CD4-positive, alpha-beta memory T cell (primary cell): ENCODE measurements at regions not wholly inside any gene's neighbourhood (a gene's known extent, or its start where the extent isn't known, plus 50 kb on each side); places are given as distances from the start of the nearest gene placed in this dataset.

Experiments
- CTCF ChIA-PET: fragments of 350-600 bp; sonication (Branson Sonifier 250); formaldehyde crosslinking; loops from one replicate; lab custom pipeline; 2021; ENCODE audit warnings: inconsistent platforms; ENCODE audit not compliant: partially characterized antibody; lab: Charles Lee
- POLR2A ChIA-PET: fragments of 350-600 bp; sonication (Branson Sonifier 250); formaldehyde crosslinking; loops from one replicate; lab custom pipeline; 2021; ENCODE audit not compliant: partially characterized antibody; lab: Charles Lee
- DNase-seq, 5 donors: peaks; one replicate each; pipeline versions ENCODE4 v3.0.0 to v3.0.0-alpha.2; 2020 to 2022; ENCODE audit warnings: mixed read lengths in 1 of 5
- H3K27ac ChIP-seq: one replicate; pipeline ENCODE4 v1.7.0; 2013; ENCODE audit warnings: low read depth, low read length
- H3K27me3 ChIP-seq: 2 replicates; pipeline ENCODE4 v1.7.0; 2013; ENCODE audit warnings: mild to moderate bottlenecking, low read length, moderate library complexity; ENCODE audit not compliant: insufficient read depth
- H3K36me3 ChIP-seq: 2 replicates; pipeline ENCODE4 v1.7.0; 2013; ENCODE audit warnings: mild to moderate bottlenecking, low read length, moderate library complexity; ENCODE audit not compliant: insufficient read depth
- H3K4me1 ChIP-seq: 2 replicates; pipeline ENCODE4 v1.7.0; 2013; ENCODE audit warnings: mild to moderate bottlenecking, low read length, moderate library complexity; ENCODE audit not compliant: insufficient read depth
- H3K4me3 ChIP-seq, 2 donors: one replicate each; pipeline ENCODE4 v1.7.0; 2013; ENCODE audit warnings: low read length in 2 of 2, mild to moderate bottlenecking in 1 of 2
- H3K9me3 ChIP-seq, 2 donors: one replicate each; pipeline ENCODE4 v1.7.0; 2013; ENCODE audit warnings: low read length in 2 of 2, control low read depth in 1 of 2; ENCODE audit not compliant: control insufficient read depth in 1 of 2
- H3K27ac Mint-ChIP-seq, 7 donors: one replicate each; pipeline ENCODE4 v1.8.0; 2020 to 2021; ENCODE audit warnings: mixed read lengths in 7 of 7, mild to moderate bottlenecking in 6 of 7, inconsistent platforms in 3 of 7, moderate library complexity in 3 of 7
- H3K27me3 Mint-ChIP-seq, 2 donors: one replicate each; pipeline ENCODE4 v1.8.0; 2020 to 2021; ENCODE audit warnings: mixed read lengths in 2 of 2
- H3K36me3 Mint-ChIP-seq, 2 donors: one replicate each; pipeline ENCODE4 v1.8.0; 2020 to 2021; ENCODE audit warnings: mixed read lengths in 2 of 2, inconsistent platforms in 1 of 2, mild to moderate bottlenecking in 1 of 2
- H3K4me1 Mint-ChIP-seq, 4 donors: one replicate each; pipeline ENCODE4 v1.8.0; 2020 to 2021; ENCODE audit warnings: mixed read lengths in 4 of 4, mild to moderate bottlenecking in 1 of 4
- H3K4me3 Mint-ChIP-seq, 8 donors: one replicate each; pipeline ENCODE4 v1.8.0; 2020 to 2021; ENCODE audit warnings: mixed read lengths in 8 of 8, mild to moderate bottlenecking in 7 of 8, moderate library complexity in 6 of 8, inconsistent platforms in 3 of 8
- H3K9me3 Mint-ChIP-seq, 8 donors: one replicate each; pipeline ENCODE4 v1.8.0; 2020 to 2021; ENCODE audit warnings: mixed read lengths in 8 of 8, mild to moderate bottlenecking in 5 of 8, inconsistent platforms in 3 of 8, moderate library complexity in 1 of 8
- intact Hi-C: fragments of 100-400 bp; cut with micrococcal nuclease; formaldehyde crosslinking; loops from one replicate; pipeline ENCODE4 v1.15.1; 2023

DNA sequence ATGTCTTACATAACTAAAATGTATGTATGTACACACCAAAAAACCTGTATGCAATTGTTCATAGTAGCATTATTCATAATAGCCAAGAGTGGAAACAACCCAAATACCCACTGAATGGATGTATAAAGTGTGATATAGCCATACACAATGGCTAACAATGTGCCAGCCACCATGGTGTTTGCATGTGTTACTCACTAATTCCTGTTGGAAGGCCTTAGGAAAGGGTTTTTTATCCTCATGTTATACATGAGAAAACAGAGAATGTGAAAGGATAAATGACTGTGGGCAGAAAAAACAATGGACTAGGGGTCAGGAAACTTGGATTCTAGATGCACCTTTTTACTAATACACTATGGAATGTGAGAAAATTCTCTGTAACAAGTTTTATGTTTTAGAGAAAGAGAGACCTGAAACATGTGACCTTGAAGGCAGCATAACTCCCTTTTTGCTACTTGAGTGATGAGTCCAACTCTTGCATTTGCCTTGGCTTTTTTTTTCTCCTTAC lies 55.7 kb downstream of the TIGD2 start:
- Histone ChIP-seq H3K4me3 (no peak overlapping the region), H3K4me1 (no peaks in the 10 kb centered on the region), H3K36me3 (no peaks in the 10 kb centered on the region), H3K27me3 (no peaks in the 10 kb centered on the region), H3K27ac (no peak overlapping the region), H3K9me3 (no peaks in the 10 kb centered on the region)
- Mint-ChIP-seq H3K36me3 (no peaks in the 10 kb centered on the region), H3K4me1 (no peaks in the 10 kb centered on the region), H3K9me3 (peaks cover 0 to 2% (median 0%) of the 10 kb centered on the region in 8 donors), H3K27me3 (peaks cover 3 to 4% of the 10 kb centered on the region in 2 donors), H3K4me3 (no peak overlapping the region), H3K27ac (no peak overlapping the region)
- intact Hi-C loops = no loop called here
- ChIA-PET POLR2A (no interaction called here), CTCF (no interaction called here)
- DNase-seq = no peak

GRCh38 chr4:89171176-89171805 lies 60.0 kb downstream of the TIGD2 start:
- no peaks in the 10 kb centered on the region for H3K27me3 ChIP-seq
- POLR2A ChIA-PET = no interaction called here
- no peak overlapping the region for H3K27ac ChIP-seq
- intact Hi-C loops = no loop called here
- peaks cover 3 to 7% of the 10 kb centered on the region in 2 donors for H3K27me3 Mint-ChIP-seq
- no peaks in the 10 kb centered on the region for H3K4me1 Mint-ChIP-seq
- H3K27ac Mint-ChIP-seq = no peak overlapping the region
- no peak overlapping the region for H3K4me3 Mint-ChIP-seq
- H3K9me3 Mint-ChIP-seq = peaks cover 0 to 1% (median 0%) of the 10 kb centered on the region in 8 donors
- H3K36me3 Mint-ChIP-seq = no peaks in the 10 kb centered on the region
- CTCF ChIA-PET = interaction anchor here (2.7 kb wide), 1 partner anchor 12 kb away, joined by 10 read pairs; no protein-coding TSS in a partner anchor
- H3K9me3 ChIP-seq = no peaks in the 10 kb centered on the region
- no peaks in the 10 kb centered on the region for H3K36me3 ChIP-seq
- H3K4me3 ChIP-seq = no peak overlapping the region
- H3K4me1 ChIP-seq = no peaks in the 10 kb centered on the region
- DNase-seq = no peak

DNA sequence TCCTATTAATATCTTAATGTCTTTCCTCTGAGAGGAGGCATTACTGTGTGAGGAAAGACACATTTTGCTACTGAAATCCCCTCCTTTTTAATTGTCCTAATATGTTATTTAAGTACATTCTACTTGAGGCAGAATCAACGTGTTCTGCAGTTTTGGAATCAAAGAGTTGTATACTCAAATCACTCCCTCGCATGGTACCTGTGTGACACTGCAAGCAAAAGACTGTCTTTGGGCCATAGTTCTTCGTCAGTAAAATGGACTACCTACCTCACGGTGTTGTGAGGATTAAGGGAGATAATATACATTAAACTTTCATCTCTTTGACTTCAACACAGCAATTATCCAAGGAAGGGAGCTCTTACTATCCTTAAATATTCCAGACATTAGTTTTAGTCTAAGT lies 61.5 kb downstream of the TIGD2 start:
- H3K4me1 Mint-ChIP-seq = no peaks in the 10 kb centered on the region
- intact Hi-C loops = no loop called here
- H3K4me3 Mint-ChIP-seq = no peak overlapping the region

GRCh38 chr4:89173336-89174090 lies 62.2 kb downstream of the TIGD2 start:
- no peaks in the 10 kb centered on the region for H3K36me3 ChIP-seq
- H3K9me3 Mint-ChIP-seq = peaks cover 0 to 1% (median 0%) of the 10 kb centered on the region in 8 donors
- POLR2A ChIA-PET = no interaction called here
- H3K27ac Mint-ChIP-seq = no peak overlapping the region
- DNase-seq = no peak
- H3K27me3 Mint-ChIP-seq = peaks cover 2 to 3% of the 10 kb centered on the region in 2 donors
- H3K4me1 Mint-ChIP-seq = no peaks in the 10 kb centered on the region
- no peak overlapping the region for H3K4me3 Mint-ChIP-seq
- H3K4me1 ChIP-seq = no peaks in the 10 kb centered on the region
- no peaks in the 10 kb centered on the region for H3K27me3 ChIP-seq
- H3K9me3 ChIP-seq = no peaks in the 10 kb centered on the region
- no peak overlapping the region for H3K27ac ChIP-seq
- CTCF ChIA-PET = no interaction called here
- intact Hi-C loops = no loop called here
- no peaks in the 10 kb centered on the region for H3K36me3 Mint-ChIP-seq
- H3K4me3 ChIP-seq = no peak overlapping the region

More for the DNA sequence above, 61.5 kb downstream of the TIGD2 start:
- no peak overlapping the region for H3K27ac Mint-ChIP-seq
- peaks cover 2 to 3% of the 10 kb centered on the region in 2 donors for H3K27me3 Mint-ChIP-seq
- H3K27ac ChIP-seq = no peak overlapping the region
- no peaks in the 10 kb centered on the region for H3K4me1 ChIP-seq
- H3K4me3 ChIP-seq = no peak overlapping the region
- peaks cover 0 to 1% (median 0%) of the 10 kb centered on the region in 8 donors for H3K9me3 Mint-ChIP-seq
- no peaks in the 10 kb centered on the region for H3K27me3 ChIP-seq
- no peak for DNase-seq
- H3K36me3 Mint-ChIP-seq = no peaks in the 10 kb centered on the region
- POLR2A ChIA-PET = no interaction called here
- H3K9me3 ChIP-seq = no peaks in the 10 kb centered on the region
- no peaks in the 10 kb centered on the region for H3K36me3 ChIP-seq
- CTCF ChIA-PET = no interaction called here

- CTCF ChIA-PET = no interaction called here
- H3K36me3 ChIP-seq = no peaks in the 10 kb centered on the region
- intact Hi-C loops = no loop called here
- H3K27me3 ChIP-seq = no peaks in the 10 kb centered on the region
- Mint-ChIP-seq H3K27me3 (peaks cover 2 to 3% of the 10 kb centered on the region in 2 donors), H3K36me3 (no peaks in the 10 kb centered on the region), H3K4me3 (no peak overlapping the region), H3K27ac (no peak overlapping the region), H3K4me1 (no peaks in the 10 kb centered on the region), H3K9me3 (peaks cover 0 to 1% (median 0%) of the 10 kb centered on the region in 8 donors)
- no peak overlapping the region for H3K4me3 ChIP-seq
- no peaks in the 10 kb centered on the region for H3K4me1 ChIP-seq
- no peak for DNase-seq
- no peaks in the 10 kb centered on the region for H3K9me3 ChIP-seq
- no peak overlapping the region for H3K27ac ChIP-seq
- POLR2A ChIA-PET = no interaction called here
These were observed 63.5 kb downstream of the TIGD2 start for GRCh38 chr4:89174784-89175183.

GRCh38 chr4:89175611-89176010 lies 64.3 kb downstream of the TIGD2 start:
- H3K4me3 ChIP-seq = no peak overlapping the region
- POLR2A ChIA-PET = no interaction called here
- H3K27ac ChIP-seq = no peak overlapping the region
- DNase-seq = no peak
- H3K36me3 ChIP-seq = no peaks in the 10 kb centered on the region
- H3K9me3 ChIP-seq = no peaks in the 10 kb centered on the region
- no peaks in the 10 kb centered on the region for H3K4me1 ChIP-seq
- no peak overlapping the region for H3K4me3 Mint-ChIP-seq
- intact Hi-C loops = no loop called here
- H3K36me3 Mint-ChIP-seq = no peaks in the 10 kb centered on the region
- no peaks in the 10 kb centered on the region for H3K27me3 ChIP-seq
- H3K9me3 Mint-ChIP-seq = peaks cover 0 to 1% (median 0%) of the 10 kb centered on the region in 8 donors
- no peak overlapping the region for H3K27ac Mint-ChIP-seq
- CTCF ChIA-PET = interaction anchor here (1.3 to 1.5 kb wide), 2 partner anchors 13 to 16 kb away, joined by 3 to 8 read pairs; no protein-coding TSS in a partner anchor
- H3K4me1 Mint-ChIP-seq = no peaks in the 10 kb centered on the region
- peaks cover 3% of the 10 kb centered on the region in 2 donors for H3K27me3 Mint-ChIP-seq

DNA sequence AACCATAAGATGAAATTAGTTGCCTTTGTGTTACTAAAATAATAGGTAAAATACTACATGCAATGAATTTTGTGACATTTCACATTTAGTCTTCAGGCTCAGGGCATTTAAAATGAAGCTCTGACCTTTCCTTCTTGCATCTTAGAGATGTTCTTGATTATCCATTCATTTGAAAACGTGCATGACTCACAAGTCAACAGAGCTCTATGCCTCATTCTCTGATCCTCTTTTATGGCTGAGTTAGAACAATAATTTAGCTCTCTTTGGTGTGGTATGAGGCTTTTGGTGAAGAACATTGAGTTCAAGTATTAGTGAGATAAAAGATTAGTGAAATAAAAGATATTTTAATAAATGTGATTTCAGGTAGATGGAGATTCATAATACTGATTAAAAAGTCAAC lies 66.5 kb downstream of the TIGD2 start:
- Mint-ChIP-seq H3K27ac (no peak overlapping the region), H3K36me3 (no peaks in the 10 kb centered on the region), H3K4me3 (no peak overlapping the region), H3K9me3 (peaks cover 0 to 1% (median 0%) of the 10 kb centered on the region in 8 donors), H3K4me1 (no peaks in the 10 kb centered on the region), H3K27me3 (peaks cover 4 to 5% of the 10 kb centered on the region in 2 donors)
- H3K27me3 ChIP-seq = no peaks in the 10 kb centered on the region
- H3K9me3 ChIP-seq = no peaks in the 10 kb centered on the region
- H3K36me3 ChIP-seq = no peaks in the 10 kb centered on the region
- CTCF ChIA-PET = interaction anchor here (1.2 kb wide), 1 partner anchor 18 kb away, joined by 4 read pairs; no protein-coding TSS in a partner anchor
- H3K4me3 ChIP-seq = no peak overlapping the region
- no peak for DNase-seq
- H3K27ac ChIP-seq = no peak overlapping the region
- POLR2A ChIA-PET = no interaction called here
- intact Hi-C loops = no loop called here
- no peaks in the 10 kb centered on the region for H3K4me1 ChIP-seq
